Upper lobe of left lung (tissue), 6 donors: ENCODE measurements at regions not wholly inside any gene's neighbourhood (a gene's known extent, or its start where the extent isn't known, plus 50 kb on each side); places are given as distances from the start of the nearest gene placed in this dataset.

Experiments
- ATAC-seq, 2 donors: fragments of 200-7000 bp; cut with Tn5 transposase; one replicate each; pipeline ENCODE4 v1.9.1; 2022; ENCODE audit warnings: mild to moderate bottlenecking in 2 of 2, moderate library complexity in 2 of 2; ENCODE audit not compliant: low FRiP score in 2 of 2
- DNase-seq, 2 donors: peaks; one replicate each; pipeline ENCODE4 v3.0.0-alpha.2; 2019 to 2020
- H3K27ac ChIP-seq, 4 donors: fragments of 200-600 bp; sonication (generic); one replicate each; pipeline ENCODE4 v1.5.1; 2016 to 2019
- H3K27me3 ChIP-seq, 4 donors: fragments of 200-600 bp; sonication (generic); one replicate each; pipeline ENCODE4 v1.5.1; 2017 to 2019
- H3K36me3 ChIP-seq, 4 donors: fragments of 200-600 bp; sonication (generic); one replicate each; pipeline ENCODE4 v1.5.1; 2016 to 2019
- H3K4me1 ChIP-seq, 4 donors: fragments of 200-600 bp; sonication (generic); one replicate each; pipeline ENCODE4 v1.5.1; 2018 to 2019
- H3K4me3 ChIP-seq, 4 donors: fragments of 200-600 bp; sonication (generic); one replicate each; pipeline ENCODE4 v1.5.1; 2017 to 2019; ENCODE audit warnings: mild to moderate bottlenecking in 2 of 4, moderate library complexity in 1 of 4
- H3K9me3 ChIP-seq, 4 donors: fragments of 200-600 bp; sonication (generic); one replicate each; pipeline ENCODE4 v1.5.1; 2018 to 2019
- EP300 ChIP-seq, 4 donors: sonication (generic); formaldehyde crosslinking; IDR thresholded peaks; one replicate each; pipeline ENCODE4 v1.5.1; 2017; ENCODE audit warnings: antibody characterized with exemption in 4 of 4, control low read depth in 2 of 4
- POLR2A ChIP-seq, 4 donors: fragments of 450-650 bp; IDR thresholded peaks; one replicate each; pipeline ENCODE4 v1.5.1; 2016 to 2017; ENCODE audit warnings: antibody characterized with exemption in 4 of 4, mild to moderate bottlenecking in 2 of 4
- POLR2AphosphoS5 ChIP-seq, 2 donors: sonication (generic); formaldehyde crosslinking; IDR thresholded peaks; one replicate each; pipeline ENCODE4 v1.5.1; 2017; ENCODE audit warnings: antibody characterized with exemption in 2 of 2
- WGBS, 2 donors: methylation state at CpG; one replicate each; pipeline ENCODE4 v1.1.5; 2017 to 2018; 5-methylcytosine and 5-hydroxymethylcytosine counted together
- TF ChIP-seq, protein P1 (sequence below), 6 experiments: fragments of 450-650 bp in 4 of 6; fragments of 200-600 bp in 2 of 6; sonication (generic) in 2 of 6; IDR thresholded peaks; one replicate each; pipeline ENCODE4 v1.5.1; 2016 to 2019; ENCODE audit warnings: antibody characterized with exemption in 6 of 6
- donor health status: DM: no; HTN: no; CAD: no; lungs with moderate emphysema.
- donor health status: DM: no; HTN: yes; CAD: no; lungs with severe emphysema.

DNA sequence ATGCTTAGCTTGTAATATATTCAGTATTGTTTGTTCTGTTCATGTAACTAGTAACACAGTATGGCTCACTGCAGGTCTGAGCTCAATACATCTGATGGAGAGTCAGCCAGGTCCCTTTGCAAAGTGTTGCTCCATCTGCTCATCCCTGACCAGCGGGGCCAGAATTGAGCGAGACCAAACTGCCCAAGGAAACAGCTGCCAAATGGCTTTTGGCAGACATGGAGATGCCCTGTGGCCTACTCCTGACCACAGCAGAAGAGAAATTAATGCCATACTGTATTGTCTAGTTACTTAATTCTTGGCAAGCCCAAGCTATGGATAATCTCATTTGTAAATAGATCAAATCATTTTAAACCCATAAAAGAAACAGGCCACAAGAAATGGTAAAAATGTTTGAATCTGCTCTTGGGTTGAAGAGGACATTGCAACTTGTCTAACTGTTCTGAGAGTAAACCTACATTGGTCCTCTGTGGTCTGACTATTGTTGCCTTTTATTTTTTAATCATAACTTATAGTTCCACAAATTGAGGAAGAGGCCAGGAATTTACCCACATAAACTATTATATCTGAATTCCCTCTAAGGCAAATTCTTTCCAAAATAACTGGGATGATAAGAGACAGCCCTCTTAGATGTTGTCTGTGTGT is 209.5 kb downstream of the EBLN2 start:
- Histone ChIP-seq H3K36me3 (no peaks in the 10 kb centered on the region), H3K4me1 (no peaks in the 10 kb centered on the region), H3K27ac (no peak overlapping the region), H3K4me3 (no peak overlapping the region), H3K9me3 (no peaks in the 10 kb centered on the region), H3K27me3 (no peaks in the 10 kb centered on the region)
- no peak for ATAC-seq
- WGBS, 2 donors, result 50 to 87% methylated on average over 2 of the region's 2 CpGs
- no peak for DNase-seq
- TF ChIP-seq, protein P1, sequence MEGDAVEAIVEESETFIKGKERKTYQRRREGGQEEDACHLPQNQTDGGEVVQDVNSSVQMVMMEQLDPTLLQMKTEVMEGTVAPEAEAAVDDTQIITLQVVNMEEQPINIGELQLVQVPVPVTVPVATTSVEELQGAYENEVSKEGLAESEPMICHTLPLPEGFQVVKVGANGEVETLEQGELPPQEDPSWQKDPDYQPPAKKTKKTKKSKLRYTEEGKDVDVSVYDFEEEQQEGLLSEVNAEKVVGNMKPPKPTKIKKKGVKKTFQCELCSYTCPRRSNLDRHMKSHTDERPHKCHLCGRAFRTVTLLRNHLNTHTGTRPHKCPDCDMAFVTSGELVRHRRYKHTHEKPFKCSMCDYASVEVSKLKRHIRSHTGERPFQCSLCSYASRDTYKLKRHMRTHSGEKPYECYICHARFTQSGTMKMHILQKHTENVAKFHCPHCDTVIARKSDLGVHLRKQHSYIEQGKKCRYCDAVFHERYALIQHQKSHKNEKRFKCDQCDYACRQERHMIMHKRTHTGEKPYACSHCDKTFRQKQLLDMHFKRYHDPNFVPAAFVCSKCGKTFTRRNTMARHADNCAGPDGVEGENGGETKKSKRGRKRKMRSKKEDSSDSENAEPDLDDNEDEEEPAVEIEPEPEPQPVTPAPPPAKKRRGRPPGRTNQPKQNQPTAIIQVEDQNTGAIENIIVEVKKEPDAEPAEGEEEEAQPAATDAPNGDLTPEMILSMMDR (IDR thresholded peaks at IDR 0.05), result no peak
- TF ChIP-seq POLR2AphosphoS5 (IDR thresholded peaks at IDR 0.05) (no peak), POLR2A (IDR thresholded peaks at IDR 0.05) (no peak), EP300 (IDR thresholded peaks at IDR 0.05) (no peak)

GRCh38 chr3:73273341-73273740 is 211.9 kb downstream of the EBLN2 start:
- ATAC-seq (no peak), DNase-seq (no peak)
- H3K27ac ChIP-seq, result no peak overlapping the region
- WGBS, 2 donors, result 57 to 63% methylated on average over 4 of the region's 4 CpGs
- H3K27me3 ChIP-seq, result no peaks in the 10 kb centered on the region
- no peaks in the 10 kb centered on the region for H3K36me3 ChIP-seq
- H3K4me1 ChIP-seq, result no peaks in the 10 kb centered on the region
- H3K9me3 ChIP-seq, result no peaks in the 10 kb centered on the region
- no peak overlapping the region for H3K4me3 ChIP-seq
- no peak for TF ChIP-seq POLR2A (IDR thresholded peaks at IDR 0.05)
- no peak for TF ChIP-seq EP300 (IDR thresholded peaks at IDR 0.05)
- TF ChIP-seq POLR2AphosphoS5 (IDR thresholded peaks at IDR 0.05), result no peak
- TF ChIP-seq, protein P1 (IDR thresholded peaks at IDR 0.05), result no peak

- no peaks in the 10 kb centered on the region for H3K36me3 ChIP-seq
- ATAC-seq (no peak), DNase-seq (no peak)
- WGBS, 2 donors, result 71 to 73% methylated on average over 6 of the region's 6 CpGs
- no peak overlapping the region for H3K27ac ChIP-seq
- TF ChIP-seq POLR2AphosphoS5 (IDR thresholded peaks at IDR 0.05), result no peak
- H3K4me1 ChIP-seq, result no peaks in the 10 kb centered on the region
- no peaks in the 10 kb centered on the region for H3K9me3 ChIP-seq
- H3K4me3 ChIP-seq, result no peak overlapping the region
- H3K27me3 ChIP-seq, result no peaks in the 10 kb centered on the region
Observed at GRCh38 chr3:73280746-73281145, 219.3 kb downstream of the EBLN2 start.

DNA sequence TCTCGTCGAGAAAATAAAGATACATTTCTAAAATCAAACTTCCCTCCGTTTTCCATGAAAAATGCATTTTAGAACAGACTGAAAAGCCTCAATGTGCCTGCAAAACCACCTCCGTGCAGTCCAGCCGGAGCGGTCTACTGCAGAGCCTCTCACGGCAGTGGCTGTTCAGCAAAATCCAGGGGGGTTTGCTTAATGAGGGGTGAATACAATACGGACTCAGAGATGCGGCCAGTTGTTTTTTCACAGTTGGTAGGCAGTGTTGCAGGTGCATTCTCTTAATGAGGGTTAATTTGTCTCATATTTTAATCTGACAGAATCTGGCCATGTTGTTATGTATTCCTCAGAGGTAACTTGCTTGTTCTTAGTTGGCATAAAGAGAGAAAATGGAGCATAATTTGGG is 223.0 kb downstream of the EBLN2 start:
- Histone ChIP-seq H3K4me3 (no peak overlapping the region), H3K27ac (no peak overlapping the region), H3K4me1 (no peaks in the 10 kb centered on the region), H3K9me3 (no peaks in the 10 kb centered on the region), H3K27me3 (no peaks in the 10 kb centered on the region), H3K36me3 (no peaks in the 10 kb centered on the region)
- TF ChIP-seq POLR2AphosphoS5 (IDR thresholded peaks at IDR 0.05) (no peak), POLR2A (IDR thresholded peaks at IDR 0.05) (no peak), EP300 (IDR thresholded peaks at IDR 0.05) (no peak)
- TF ChIP-seq, protein P1 (IDR thresholded peaks at IDR 0.05), result no peak
- 83 to 86% methylated on average over 9 of the region's 9 CpGs for WGBS, 2 donors
- no peak for ATAC-seq
- DNase-seq, result no peak

- TF ChIP-seq POLR2A (IDR thresholded peaks at IDR 0.05) (no peak), POLR2AphosphoS5 (IDR thresholded peaks at IDR 0.05) (no peak)
- Histone ChIP-seq H3K4me1 (no peaks in the 10 kb centered on the region), H3K27me3 (no peaks in the 10 kb centered on the region), H3K27ac (no peak overlapping the region), H3K36me3 (no peaks in the 10 kb centered on the region), H3K9me3 (no peaks in the 10 kb centered on the region), H3K4me3 (no peak overlapping the region)
- DNase-seq, result peak in 1 of 2 donors; percentile 2
- no peak for ATAC-seq
- 75 to 94% methylated on average over 6 to 7 of the region's 7 CpGs for WGBS, 2 donors
Observed at GRCh38 chr3:73291541-73291940, 230.1 kb downstream of the EBLN2 start.

DNA sequence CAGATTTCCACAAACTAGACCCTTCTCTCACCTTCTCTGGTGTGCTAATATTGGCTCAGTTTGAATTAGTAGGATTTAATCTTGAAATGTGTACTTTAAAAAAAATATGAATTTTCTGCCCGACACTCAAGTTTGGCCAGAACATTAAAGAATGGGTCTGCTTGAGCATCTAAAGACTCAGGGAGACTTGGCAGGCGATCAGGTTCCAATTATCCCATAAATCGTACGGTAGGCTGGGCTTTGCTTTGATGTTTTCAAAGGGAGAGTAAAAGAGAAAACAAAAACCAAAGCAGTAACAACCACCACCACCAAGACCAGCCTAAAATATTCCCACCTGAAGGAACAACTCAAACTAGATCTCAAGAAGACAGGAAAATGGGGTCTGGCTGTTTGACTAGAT is 230.8 kb downstream of the EBLN2 start:
- Histone ChIP-seq H3K27ac (no peak overlapping the region), H3K27me3 (no peaks in the 10 kb centered on the region), H3K9me3 (no peaks in the 10 kb centered on the region), H3K4me3 (no peak overlapping the region), H3K4me1 (no peaks in the 10 kb centered on the region), H3K36me3 (no peaks in the 10 kb centered on the region)
- ATAC-seq, result no peak
- TF ChIP-seq POLR2AphosphoS5 (IDR thresholded peaks at IDR 0.05), result no peak
- no peak for TF ChIP-seq EP300 (IDR thresholded peaks at IDR 0.05)
- TF ChIP-seq, protein P1 (IDR thresholded peaks at IDR 0.05), result no peak
- no peak for TF ChIP-seq POLR2A (IDR thresholded peaks at IDR 0.05)
- no peak for DNase-seq
- 55 to 60% methylated on average over 4 of the region's 4 CpGs for WGBS, 2 donors
